ENCODE measurements at regions not wholly inside any gene's neighbourhood (a gene's known extent, or its start where the extent isn't known, plus 50 kb on each side); places are given as distances from the start of the nearest gene placed in this dataset.

GRCh38 chr2:14706201-14706600 is 73.7 kb downstream of the LRATD1 start:
- H3K79me2 ChIP-seq (ENCODE audit: control insufficient read depth in 1 of 2, insufficient read depth in 2 of 2, low read length in 2 of 2), result no peaks in the 10 kb centered on the region
- no peaks in the 10 kb centered on the region for H3K27me3 ChIP-seq (replicated peaks in 1 of 4; ENCODE audit: control insufficient read depth in 3 of 4, extremely low read depth in 1 of 4, insufficient read depth in 3 of 4, low read length in 3 of 4)
- no peak overlapping the region for H4K91ac ChIP-seq (replicated peaks; ENCODE audit: insufficient read length, low read length)
- CTCF ChIA-PET (ENCODE audit: partially characterized antibody), result no interaction called here
- no peak overlapping the region for H2BK20ac ChIP-seq (ENCODE audit: low read length)
- no peak overlapping the region for H3K9ac ChIP-seq (replicated peaks in 1 of 4; ENCODE audit: extremely low read depth in 1 of 4, low read depth in 3 of 4, low read length in 3 of 4)
- H2BK120ac ChIP-seq (replicated peaks; ENCODE audit: low read depth, low read length), result no peak overlapping the region
- no peaks in the 10 kb centered on the region for H3K36me3 ChIP-seq (ENCODE audit: control insufficient read depth in 2 of 4, insufficient read depth in 4 of 4, low read length in 3 of 4)
- H3K79me1 ChIP-seq (ENCODE audit: low read depth, low read length), result no peaks in the 10 kb centered on the region
- H4K20me1 ChIP-seq (replicated peaks in 1 of 2; ENCODE audit: control insufficient read depth in 1 of 2, insufficient read depth in 2 of 2, low read length in 2 of 2), result no peaks in the 10 kb centered on the region
- no peak overlapping the region for H3K4ac ChIP-seq (replicated peaks; ENCODE audit: insufficient read length, low read depth, low read length)
- no peak for FAIRE-seq
- no peak overlapping the region for H2BK15ac ChIP-seq (ENCODE audit: low read length)
- TF ChIP-seq E2F6 (IDR thresholded peaks at IDR 0.05), result no peak
- no peak for TF ChIP-seq SIRT6 (IDR thresholded peaks at IDR 0.05; ENCODE audit: low read length)
- TF ChIP-seq BCL11A (IDR thresholded peaks at IDR 0.05; ENCODE audit: low read depth in 2 of 2, low read length in 2 of 2), result no peak
- TF ChIP-seq POU5F1 (IDR thresholded peaks at IDR 0.05; ENCODE audit: low read depth, low read length), result no peak
- no peak for TF ChIP-seq TAF1 (IDR thresholded peaks at IDR 0.05; ENCODE audit: low read depth, low read length)
- TF ChIP-seq EP300 (IDR thresholded peaks at IDR 0.05; ENCODE audit: borderline replicate concordance in 1 of 2, low read depth in 2 of 2, low read length in 2 of 2), result no peak
- WGBS, 2 experiments (ENCODE audit: extremely low coverage in 1 of 2, insufficient coverage in 1 of 2, insufficient read length in 1 of 2, insufficient replicate concordance in 2 of 2, low coverage in 1 of 2, low lambda C conversion rate in 2 of 2, missing lambda C conversion rate in 1 of 2), result 90% methylated on average over 1 of the region's 1 CpG; no CpG with 5 or more reads in 1 of the 2 experiments
- no peak overlapping the region for H2BK5ac ChIP-seq (ENCODE audit: low read depth, low read length)
- no peak overlapping the region for H3K23ac ChIP-seq (ENCODE audit: insufficient read length)
- no peaks in the 10 kb centered on the region for H3K9me3 ChIP-seq (ENCODE audit: insufficient read depth in 2 of 2, low read depth in 1 of 2, low read length in 1 of 2)
- H3K18ac ChIP-seq (ENCODE audit: extremely low read depth, low read length), result no peak overlapping the region
- H3K27ac ChIP-seq (ENCODE audit: low read depth, low read length), result no peak overlapping the region
- H2AFZ ChIP-seq (ENCODE audit: low read length), result no peak overlapping the region
- H3K23me2 ChIP-seq (ENCODE audit: low read depth, low read length), result no peaks in the 10 kb centered on the region
- no peak overlapping the region for H3K56ac ChIP-seq (replicated peaks; ENCODE audit: insufficient read length, low read depth, low read length)
- no peak overlapping the region for H3K14ac ChIP-seq (ENCODE audit: insufficient read length)
- H3K4me1 ChIP-seq (replicated peaks in 1 of 4; ENCODE audit: control insufficient read depth in 3 of 4, insufficient read depth in 4 of 4, low read length in 3 of 4), result no peaks in the 10 kb centered on the region
- no peak for DNase-seq (ENCODE audit: low read depth in 1 of 2, low spot score in 2 of 2)
- H2BK12ac ChIP-seq (ENCODE audit: low read depth, low read length), result no peak overlapping the region
- H4K5ac ChIP-seq (ENCODE audit: insufficient read length, low read depth, low read length), result no peak overlapping the region
- no peak overlapping the region for H3K4me2 ChIP-seq (ENCODE audit: insufficient read depth in 1 of 2, low read depth in 2 of 2, low read length in 2 of 2)
- no peak overlapping the region for H3K4me3 ChIP-seq (ENCODE audit: extremely low read depth in 1 of 4, insufficient read depth in 2 of 4, low read depth in 3 of 4, low read length in 4 of 4)
- H4K8ac ChIP-seq (ENCODE audit: extremely low read depth, insufficient read depth, low read length), result no peak overlapping the region
- POLR2A ChIA-PET (ENCODE audit: partially characterized antibody), result interaction anchor here (0.7 kb wide), 1 partner anchor 97 kb away, joined by 3 read pairs; no protein-coding TSS in a partner anchor
- H2AK5ac ChIP-seq (ENCODE audit: low read depth, low read length), result no peak overlapping the region
